GOT3 (cell line): ENCODE measurements at regions not wholly inside any gene's neighbourhood (a gene's known extent, or its start where the extent isn't known, plus 50 kb on each side); places are given as distances from the start of the nearest gene placed in this dataset.
"Not testable (repeated sequence)": the region's sequence is repeated elsewhere in the genome, so short reads cannot be mapped to it uniquely, and the experiment has no call there.

Experiments
- DNase-seq: peaks from one replicate; lab custom pipeline; 2025; ENCODE audit warnings: mixed read lengths; lab: John Stamatoyannopoulos, UW

DNA sequence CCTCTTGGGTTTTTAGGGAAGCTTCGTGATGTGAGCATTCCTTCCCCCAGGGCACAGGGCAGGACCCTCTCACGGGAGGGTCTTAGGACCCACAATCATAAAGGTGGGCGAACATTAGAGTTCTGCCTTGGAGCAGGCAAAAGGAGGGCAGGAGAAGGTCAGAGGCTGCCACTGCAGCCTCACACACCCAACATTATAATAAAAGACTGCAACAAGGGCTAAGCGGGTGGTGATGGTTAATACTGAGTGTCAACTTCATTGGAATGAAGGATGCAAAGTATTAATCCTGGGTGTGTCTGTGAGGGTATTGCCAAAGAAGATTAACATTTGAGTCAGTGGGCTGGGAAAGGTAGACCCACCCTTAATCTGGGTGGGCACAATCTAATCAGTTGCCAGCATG lies 206.6 kb upstream of the C2CD4B start:
- not testable (repeated sequence) for DNase-seq

GRCh38 chr15:62377736-62378480 lies 212.8 kb upstream of the C2CD4B start:
- DNase-seq: no peak

GRCh38 chr15:62378772-62379498 lies 213.8 kb upstream of the C2CD4B start:
- no peak for DNase-seq

- DNase-seq: no peak
Observed at GRCh38 chr15:62380011-62380410, 214.9 kb upstream of the C2CD4B start.

GRCh38 chr15:62382046-62382445 lies 217.0 kb upstream of the C2CD4B start:
- no peak for DNase-seq

DNA sequence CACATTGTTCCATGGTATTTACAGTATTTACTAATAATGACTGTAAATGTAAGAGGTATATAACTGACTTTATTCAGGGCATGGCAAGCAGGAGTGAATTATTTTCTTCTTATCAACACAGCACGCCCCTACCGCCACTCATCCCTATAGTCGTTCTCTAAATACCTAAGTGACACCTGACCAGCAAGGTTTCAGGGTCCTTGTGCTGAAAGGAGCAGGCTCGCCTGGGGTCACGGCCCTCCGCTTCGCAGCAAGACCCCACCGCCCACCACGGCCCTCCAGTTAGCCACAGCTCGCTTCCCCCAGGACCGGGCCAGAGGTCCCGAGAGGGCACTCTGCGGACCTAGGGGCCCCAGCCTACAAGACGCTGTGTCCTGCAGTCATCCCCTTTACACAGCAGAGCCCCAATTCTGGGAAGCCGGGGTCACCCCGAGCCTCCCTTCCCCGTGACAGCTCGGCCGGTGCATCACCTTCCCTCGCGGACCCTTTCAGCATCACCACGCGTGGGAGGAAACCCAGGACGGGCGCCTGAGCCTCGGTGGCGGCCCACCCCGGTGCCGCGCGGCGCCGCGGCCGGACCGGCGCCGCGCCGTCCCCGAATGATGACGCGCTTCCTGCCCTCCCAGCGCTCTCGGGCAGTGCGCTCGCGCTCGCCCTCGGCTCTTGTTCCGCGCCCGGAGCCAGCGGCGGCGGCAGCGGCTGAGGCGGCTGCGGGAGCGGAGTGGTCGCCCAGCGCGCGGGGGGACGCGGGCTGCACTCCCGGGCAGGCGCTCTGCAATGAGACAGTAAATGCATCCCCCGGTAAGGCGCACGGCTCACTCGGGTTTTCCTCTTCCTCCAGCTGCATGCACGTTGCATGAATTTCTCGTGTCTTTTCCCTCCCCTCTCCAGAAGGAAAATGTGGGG lies 225.1 kb upstream of the C2CD4B start, which contains the start of gene TLN2:
TSS of gene TLN2 (plus strand) at position 666 of the 906 bp plus-strand sequence.
- peak; percentile 20 for DNase-seq

DNA sequence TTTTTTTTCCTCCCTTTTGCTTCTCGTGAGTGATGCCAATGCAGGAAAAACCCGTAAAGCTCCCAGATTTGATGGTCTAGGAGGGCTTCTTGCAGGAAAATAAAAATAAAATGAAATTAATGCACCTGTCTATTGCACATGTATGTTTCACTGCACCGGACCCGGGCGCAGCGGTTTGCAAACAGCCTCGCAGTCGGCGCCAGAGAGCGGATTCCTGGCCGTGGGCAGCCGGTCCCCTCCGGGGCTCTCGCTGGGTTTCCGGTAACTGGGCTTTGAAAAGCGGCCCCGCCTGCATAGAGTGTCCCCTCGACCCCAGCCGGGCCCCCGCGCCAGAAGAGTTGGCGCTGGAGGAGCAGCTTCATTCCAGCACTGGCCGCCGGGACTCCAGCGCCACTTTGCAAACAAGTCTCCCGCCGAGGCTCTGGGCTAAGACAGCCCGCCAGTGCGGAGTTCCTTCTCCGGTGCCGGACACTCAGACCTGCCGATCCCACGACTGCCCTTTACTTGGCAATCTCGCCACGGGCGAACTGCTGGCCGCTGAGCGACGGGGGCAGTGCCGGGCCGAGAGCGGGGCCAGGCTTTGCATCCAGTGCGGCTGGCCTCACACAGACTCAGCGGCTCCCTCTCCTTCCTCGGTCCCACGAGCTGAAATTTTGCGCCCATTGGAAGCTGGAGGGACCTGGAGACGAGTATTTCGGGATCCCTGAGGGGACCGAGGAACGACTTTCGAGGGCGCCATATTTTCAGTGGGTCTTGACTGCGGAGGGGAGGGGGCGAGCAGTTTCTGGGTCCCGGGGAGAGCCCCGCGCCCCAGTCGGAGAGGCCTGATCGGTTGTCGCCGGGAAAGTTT lies 225.9 kb upstream of the C2CD4B start:
- no peak for DNase-seq

- DNase-seq: no peak
Observed at GRCh38 chr15:62391641-62392262, 226.7 kb upstream of the C2CD4B start.

DNA sequence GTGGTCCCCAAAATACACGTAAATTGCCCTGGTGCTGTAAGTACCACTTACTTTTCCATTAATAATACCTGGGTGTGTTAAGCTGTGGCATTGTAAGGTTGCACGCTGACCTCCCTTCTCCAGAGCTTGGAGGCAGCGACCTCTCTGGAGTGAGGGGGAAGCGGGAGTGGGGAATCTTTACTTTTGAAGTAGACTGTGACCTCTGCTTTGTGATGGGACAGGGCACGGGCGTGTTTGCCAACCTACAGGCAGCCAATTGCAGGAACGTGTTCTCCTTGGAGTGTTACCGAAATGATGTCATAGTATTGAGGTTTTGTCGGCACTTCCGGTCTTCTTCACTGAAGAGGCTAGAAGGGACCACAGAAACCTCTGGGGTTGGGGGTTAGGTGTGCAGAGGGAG lies 227.3 kb upstream of the C2CD4B start:
- no peak for DNase-seq

GRCh38 chr15:62393196-62393595 lies 228.1 kb upstream of the C2CD4B start:
- no peak for DNase-seq

GRCh38 chr15:62394079-62394478 lies 229.0 kb upstream of the C2CD4B start:
- DNase-seq: no peak

- DNase-seq: no peak
Observed at GRCh38 chr15:62400778-62401177, 235.7 kb upstream of the C2CD4B start.

DNA sequence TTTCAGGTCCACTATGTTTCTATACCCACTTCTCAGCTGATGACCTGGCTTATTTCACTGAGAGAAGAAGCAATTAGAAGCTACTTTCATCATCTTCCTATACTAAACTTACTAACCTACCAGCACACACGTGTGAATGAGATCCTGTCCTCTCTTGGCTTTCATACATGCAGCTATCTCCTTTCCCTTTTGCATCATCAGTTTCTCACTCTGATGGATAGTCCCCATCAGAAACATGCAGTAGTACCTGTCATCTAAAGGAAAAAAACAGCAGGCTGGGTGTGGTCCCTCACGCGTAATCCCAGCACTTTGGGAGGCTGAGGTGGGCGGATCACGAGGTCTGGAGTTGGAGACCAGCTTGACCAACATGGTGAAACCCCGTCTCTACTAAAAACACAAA lies 237.6 kb upstream of the C2CD4B start:
- no peak for DNase-seq

DNA sequence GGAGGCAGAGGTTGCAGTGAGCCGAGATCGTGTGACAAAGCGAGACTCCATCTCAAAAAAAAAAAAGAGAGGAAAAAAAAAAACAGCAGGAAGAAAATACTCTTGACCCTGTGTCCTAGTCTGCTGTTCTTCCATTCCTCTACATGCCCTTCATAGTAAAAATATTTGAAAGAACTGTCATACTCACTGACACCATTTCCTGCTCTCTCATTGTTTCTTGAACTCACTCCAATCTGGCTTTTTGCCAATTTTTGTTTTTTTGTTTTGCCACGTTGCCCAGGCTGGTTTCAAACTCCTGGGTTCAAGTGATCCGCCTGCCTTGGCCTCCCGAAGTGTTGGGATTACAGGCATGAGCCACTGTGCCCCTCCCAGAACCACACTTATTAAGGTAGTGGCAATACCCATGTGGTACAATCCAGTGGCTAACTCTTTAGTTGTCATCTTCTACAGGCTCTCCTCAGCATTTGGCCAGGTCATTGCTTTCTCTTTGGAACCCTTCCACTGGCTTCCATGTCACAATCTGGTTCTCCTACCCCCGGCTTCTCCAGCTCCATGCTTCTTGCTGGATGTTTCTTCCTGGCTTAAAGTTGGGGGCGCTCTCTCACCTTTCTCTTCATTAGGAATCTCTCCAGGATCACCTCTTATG lies 238.2 kb upstream of the C2CD4B start:
- DNase-seq: no peak

- no peak for DNase-seq
Observed at GRCh38 chr15:62404194-62404985, 239.3 kb upstream of the C2CD4B start.

GRCh38 chr15:62406305-62406891 lies 241.3 kb upstream of the C2CD4B start:
- no peak for DNase-seq

DNA sequence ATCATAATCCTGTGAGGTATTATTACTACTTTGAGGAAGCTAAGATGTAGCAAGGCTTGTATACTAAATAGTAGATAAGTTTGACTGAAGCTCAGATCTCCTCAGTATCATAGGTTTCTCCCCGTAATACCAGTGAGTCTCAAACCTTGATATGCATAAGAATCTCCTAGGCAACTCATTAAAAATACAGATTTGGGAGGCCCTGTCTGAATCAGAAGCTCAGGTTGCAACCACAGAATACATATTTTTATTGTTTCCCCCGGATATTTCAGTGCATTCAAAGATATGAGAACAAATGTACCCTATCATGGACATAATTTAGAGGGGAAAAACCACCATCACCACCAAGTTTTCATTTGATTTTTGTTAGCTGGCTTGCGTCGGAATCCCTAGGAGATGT lies 242.1 kb upstream of the C2CD4B start:
- no peak for DNase-seq

DNA sequence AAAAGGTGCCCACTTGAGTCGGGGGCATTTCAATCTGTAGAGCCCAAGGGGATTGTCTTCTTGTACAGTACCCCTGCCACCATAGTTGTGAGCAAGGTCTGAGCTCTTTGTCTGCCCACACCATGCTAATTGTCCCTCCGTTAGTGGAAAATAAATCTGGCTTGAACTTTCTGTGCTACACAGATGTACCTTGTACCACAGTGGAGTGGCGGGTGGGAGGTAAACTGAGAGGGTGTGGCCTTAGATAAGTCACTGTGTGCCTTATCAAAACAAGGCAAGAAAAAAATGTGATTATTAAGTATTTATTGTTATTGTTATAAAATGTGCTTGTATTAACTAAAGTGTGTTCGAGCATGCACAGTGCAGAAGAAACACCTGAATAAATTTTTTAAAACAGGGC lies 242.9 kb upstream of the C2CD4B start:
- no peak for DNase-seq

DNA sequence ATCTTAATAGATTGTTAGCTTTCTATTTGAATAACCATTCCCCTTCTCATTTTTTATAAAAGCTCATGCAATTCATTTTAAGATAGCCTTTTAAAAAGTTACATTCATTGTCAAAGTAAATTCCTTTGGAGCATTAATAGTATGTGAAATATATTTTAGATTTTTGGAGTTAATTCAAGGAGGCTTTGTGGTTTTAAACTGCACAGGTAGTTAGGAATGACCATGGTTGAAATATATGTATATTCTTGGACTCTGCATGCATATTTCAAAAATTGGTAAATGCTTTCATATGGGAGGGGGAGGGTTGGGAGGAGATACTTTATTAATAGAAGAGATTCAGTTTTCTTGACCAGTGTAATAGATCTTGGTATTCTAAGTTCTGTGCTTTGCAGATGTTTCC lies 244.4 kb upstream of the C2CD4B start:
- DNase-seq: no peak
